Suprapubic skin (tissue), 3 donors: ENCODE measurements at regions not wholly inside any gene's neighbourhood (a gene's known extent, or its start where the extent isn't known, plus 50 kb on each side); places are given as distances from the start of the nearest gene placed in this dataset.

ENCODE experiments used
- EP300 ChIP-seq: sonication (generic); formaldehyde crosslinking; IDR thresholded peaks from one replicate; pipeline ENCODE4 v1.6.1; 2017; ENCODE audit warnings: antibody characterized with exemption
- TF ChIP-seq, protein P1 (sequence below), 2 donors: fragments of 200-600 bp in 1 of 2; fragments of 450-650 bp in 1 of 2; sonication (generic) in 1 of 2; IDR thresholded peaks; one replicate each; pipeline ENCODE4 v1.5.1; 2016 to 2019; ENCODE audit warnings: antibody characterized with exemption in 2 of 2, mild to moderate bottlenecking in 1 of 2, moderate library complexity in 1 of 2

- TF ChIP-seq, protein P1, sequence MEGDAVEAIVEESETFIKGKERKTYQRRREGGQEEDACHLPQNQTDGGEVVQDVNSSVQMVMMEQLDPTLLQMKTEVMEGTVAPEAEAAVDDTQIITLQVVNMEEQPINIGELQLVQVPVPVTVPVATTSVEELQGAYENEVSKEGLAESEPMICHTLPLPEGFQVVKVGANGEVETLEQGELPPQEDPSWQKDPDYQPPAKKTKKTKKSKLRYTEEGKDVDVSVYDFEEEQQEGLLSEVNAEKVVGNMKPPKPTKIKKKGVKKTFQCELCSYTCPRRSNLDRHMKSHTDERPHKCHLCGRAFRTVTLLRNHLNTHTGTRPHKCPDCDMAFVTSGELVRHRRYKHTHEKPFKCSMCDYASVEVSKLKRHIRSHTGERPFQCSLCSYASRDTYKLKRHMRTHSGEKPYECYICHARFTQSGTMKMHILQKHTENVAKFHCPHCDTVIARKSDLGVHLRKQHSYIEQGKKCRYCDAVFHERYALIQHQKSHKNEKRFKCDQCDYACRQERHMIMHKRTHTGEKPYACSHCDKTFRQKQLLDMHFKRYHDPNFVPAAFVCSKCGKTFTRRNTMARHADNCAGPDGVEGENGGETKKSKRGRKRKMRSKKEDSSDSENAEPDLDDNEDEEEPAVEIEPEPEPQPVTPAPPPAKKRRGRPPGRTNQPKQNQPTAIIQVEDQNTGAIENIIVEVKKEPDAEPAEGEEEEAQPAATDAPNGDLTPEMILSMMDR (IDR thresholded peaks at IDR 0.05): no peak
- TF ChIP-seq EP300: no peak
Measured at GRCh38 chr3:163347944-163348343, 1730.4 kb downstream of the SI start.
